GM10266 (cell line): ENCODE measurements at regions not wholly inside any gene's neighbourhood (a gene's known extent, or its start where the extent isn't known, plus 50 kb on each side); places are given as distances from the start of the nearest gene placed in this dataset.

Experiments
- DNase-seq: peaks from one replicate; pipeline ENCODE4 v3.0.0; 2012; ENCODE audit errors: extremely low spot score
- TF ChIP-seq, protein P1 (sequence below): IDR thresholded peaks from 2 replicates; pipeline ENCODE4 v1.5.1; 2012; ENCODE audit warnings: mild to moderate bottlenecking, low read depth; ENCODE audit not compliant: control insufficient read depth, insufficient read depth; ENCODE audit errors: missing control alignments

- TF ChIP-seq, protein P1, sequence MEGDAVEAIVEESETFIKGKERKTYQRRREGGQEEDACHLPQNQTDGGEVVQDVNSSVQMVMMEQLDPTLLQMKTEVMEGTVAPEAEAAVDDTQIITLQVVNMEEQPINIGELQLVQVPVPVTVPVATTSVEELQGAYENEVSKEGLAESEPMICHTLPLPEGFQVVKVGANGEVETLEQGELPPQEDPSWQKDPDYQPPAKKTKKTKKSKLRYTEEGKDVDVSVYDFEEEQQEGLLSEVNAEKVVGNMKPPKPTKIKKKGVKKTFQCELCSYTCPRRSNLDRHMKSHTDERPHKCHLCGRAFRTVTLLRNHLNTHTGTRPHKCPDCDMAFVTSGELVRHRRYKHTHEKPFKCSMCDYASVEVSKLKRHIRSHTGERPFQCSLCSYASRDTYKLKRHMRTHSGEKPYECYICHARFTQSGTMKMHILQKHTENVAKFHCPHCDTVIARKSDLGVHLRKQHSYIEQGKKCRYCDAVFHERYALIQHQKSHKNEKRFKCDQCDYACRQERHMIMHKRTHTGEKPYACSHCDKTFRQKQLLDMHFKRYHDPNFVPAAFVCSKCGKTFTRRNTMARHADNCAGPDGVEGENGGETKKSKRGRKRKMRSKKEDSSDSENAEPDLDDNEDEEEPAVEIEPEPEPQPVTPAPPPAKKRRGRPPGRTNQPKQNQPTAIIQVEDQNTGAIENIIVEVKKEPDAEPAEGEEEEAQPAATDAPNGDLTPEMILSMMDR = no peak
- DNase-seq = no peak
These were observed 442.1 kb downstream of the PCDH20 start for GRCh38 chr13:60973529-60973928.

DNA sequence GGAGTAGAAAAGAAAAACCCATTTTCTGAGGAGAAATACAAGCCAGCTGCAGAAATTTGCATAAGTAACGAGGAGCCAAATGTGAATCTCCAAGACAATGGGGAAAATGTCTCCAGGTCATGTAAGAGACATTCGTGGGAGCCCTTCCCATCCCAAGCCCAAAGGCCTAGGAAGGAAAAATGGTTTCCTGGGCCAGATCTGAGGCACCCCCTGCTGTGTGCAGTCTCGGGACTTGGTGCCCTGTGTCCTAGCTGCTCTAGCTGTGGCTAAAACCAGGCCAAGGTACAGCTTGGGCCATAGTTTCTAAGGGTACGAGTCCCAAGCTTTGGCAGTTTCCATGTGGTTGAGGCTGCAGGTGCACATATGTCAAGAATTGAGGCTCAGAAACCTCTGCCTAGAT, 444.9 kb downstream of the PCDH20 start:
- no peak for DNase-seq
- TF ChIP-seq, protein P1 = no peak

DNA sequence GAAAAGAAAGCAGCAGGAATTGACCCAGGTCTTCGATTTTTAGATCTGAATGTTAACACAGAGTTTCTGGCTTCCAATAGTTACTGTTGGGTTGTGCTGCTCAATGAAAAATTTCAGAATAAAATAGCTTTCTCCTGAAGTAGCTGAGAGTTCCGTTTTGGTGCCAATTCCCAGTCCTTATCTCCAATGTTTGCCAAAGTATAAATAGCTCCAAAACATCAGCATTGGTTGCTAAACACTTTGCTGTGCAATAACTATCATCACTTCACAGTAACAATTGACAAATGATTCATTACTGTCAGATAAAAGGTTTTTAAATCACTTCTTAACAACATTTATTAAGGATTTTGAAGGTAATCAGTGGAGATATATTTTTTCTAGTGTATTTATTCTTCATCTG, 446.0 kb downstream of the PCDH20 start:
- DNase-seq = no peak
- TF ChIP-seq, protein P1 = no peak

GRCh38 chr13:60959427-60959826, 456.2 kb downstream of the PCDH20 start:
- TF ChIP-seq, protein P1 = no peak
- no peak for DNase-seq

DNA sequence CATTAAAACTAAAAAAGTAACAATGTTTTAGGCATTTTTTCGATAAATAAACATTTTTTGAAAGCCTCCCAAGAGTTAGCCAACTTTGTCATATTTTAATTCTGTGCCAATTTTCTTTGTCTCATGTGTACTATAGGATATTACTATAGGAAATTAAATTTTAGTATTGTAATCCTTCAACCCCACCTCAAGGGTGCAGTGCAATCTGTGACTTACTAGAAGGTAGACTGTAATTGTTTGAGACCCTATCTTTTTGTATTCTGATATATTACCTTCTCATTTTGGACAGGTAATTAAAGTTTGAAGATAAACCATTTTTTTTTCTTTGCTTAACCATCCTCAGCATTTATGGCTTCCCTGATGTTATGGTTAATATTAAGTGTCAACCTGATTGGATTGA, 457.8 kb downstream of the PCDH20 start:
- TF ChIP-seq, protein P1 = no peak
- no peak for DNase-seq

DNA sequence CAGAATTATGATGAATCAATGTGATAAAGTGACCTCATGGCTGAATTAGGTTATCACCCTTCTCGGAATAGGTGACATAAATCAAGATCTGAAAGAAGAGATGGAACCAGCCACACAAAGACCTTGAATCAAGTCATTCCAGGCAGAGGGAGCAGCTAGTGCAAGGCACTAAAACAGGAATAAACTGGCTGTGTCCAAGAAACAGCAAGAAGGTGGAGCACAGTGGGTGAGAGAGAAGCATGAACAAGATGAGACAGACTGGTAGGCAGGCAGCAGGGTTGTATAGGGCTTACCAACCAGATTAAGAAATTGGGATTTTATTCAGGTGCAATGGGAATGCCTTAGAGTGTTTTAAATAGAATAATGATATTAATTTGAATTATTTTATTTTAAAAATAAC, 470.3 kb downstream of the PCDH20 start:
- TF ChIP-seq, protein P1 = no peak
- DNase-seq = no peak

- DNase-seq = no peak
- TF ChIP-seq, protein P1 = no peak
These were observed 470.8 kb downstream of the PCDH20 start for GRCh38 chr13:60944863-60945262.
